MM.1S (cell line): ENCODE measurements at regions not wholly inside any gene's neighbourhood (a gene's known extent, or its start where the extent isn't known, plus 50 kb on each side); places are given as distances from the start of the nearest gene placed in this dataset.
A peak's percentile ranks its signal among the peaks of the same experiment; 100 is the strongest.
"Not testable (repeated sequence)": the region's sequence is repeated elsewhere in the genome, so short reads cannot be mapped to it uniquely, and the experiment has no call there.

ENCODE experiments used
- DNase-seq: peaks from one replicate; pipeline ENCODE4 v3.0.0-alpha.2; 2015
- H2AFZ ChIP-seq: fragments of 300-600 bp; sonication (generic); 2 replicates; pipeline ENCODE4 v1.6.0; 2016; ENCODE audit warnings: antibody characterized with exemption, low read length
- H3F3A ChIP-seq: fragments of 300-600 bp; sonication (generic); 2 replicates; pipeline ENCODE4 v1.6.1; 2016; ENCODE audit warnings: mild to moderate bottlenecking, antibody characterized with exemption, low read length, moderate library complexity, mixed read lengths; ENCODE audit not compliant: insufficient read depth
- H3K27ac ChIP-seq: fragments of 300-600 bp; sonication (generic); 2 replicates; pipeline ENCODE4 v1.5.1; 2016; ENCODE audit warnings: mild to moderate bottlenecking, low read length
- H3K27me3 ChIP-seq: fragments of 300-600 bp; sonication (generic); replicated peaks from 2 replicates; pipeline ENCODE4 v1.6.0; 2016; ENCODE audit warnings: low read length; ENCODE audit not compliant: insufficient read depth
- H3K36me3 ChIP-seq: fragments of 300-600 bp; sonication (generic); replicated peaks from 2 replicates; pipeline ENCODE4 v1.6.1; 2016; ENCODE audit warnings: mild to moderate bottlenecking, low read length, mixed read lengths; ENCODE audit not compliant: insufficient read depth
- H3K4me1 ChIP-seq: fragments of 300-600 bp; sonication (generic); 2 replicates; pipeline ENCODE4 v1.6.1; 2016; ENCODE audit warnings: low read length, mixed read lengths
- H3K4me2 ChIP-seq: fragments of 300-600 bp; sonication (generic); 2 replicates; pipeline ENCODE4 v1.6.0; 2016; ENCODE audit warnings: low read depth, low read length
- H3K4me3 ChIP-seq: fragments of 300-600 bp; sonication (generic); 2 replicates; pipeline ENCODE4 v1.5.1; 2016; ENCODE audit warnings: low read length, mixed read lengths
- H3K79me2 ChIP-seq: fragments of 300-600 bp; sonication (generic); 2 replicates; pipeline ENCODE4 v1.6.1; 2016; ENCODE audit warnings: mixed run types, low read length, mixed read lengths
- H3K9ac ChIP-seq: fragments of 300-600 bp; sonication (generic); 2 replicates; pipeline ENCODE4 v1.6.1; 2016; ENCODE audit warnings: low read length, mixed read lengths
- H3K9me2 ChIP-seq: fragments of 300-600 bp; sonication (generic); replicated peaks from 2 replicates; pipeline ENCODE4 v1.6.1; 2016; ENCODE audit warnings: mild to moderate bottlenecking, low read length, mixed read lengths; ENCODE audit not compliant: insufficient read depth
- H3K9me3 ChIP-seq: fragments of 300-600 bp; sonication (generic); replicated peaks from 2 replicates; pipeline ENCODE4 v1.6.1; 2016; ENCODE audit warnings: mild to moderate bottlenecking, low read length, mixed read lengths; ENCODE audit not compliant: insufficient read depth
- H4K20me1 ChIP-seq: fragments of 300-600 bp; sonication (generic); 2 replicates; pipeline ENCODE4 v1.6.1; 2016; ENCODE audit warnings: mild to moderate bottlenecking, low read length, moderate library complexity, mixed read lengths; ENCODE audit not compliant: insufficient read depth

DNA sequence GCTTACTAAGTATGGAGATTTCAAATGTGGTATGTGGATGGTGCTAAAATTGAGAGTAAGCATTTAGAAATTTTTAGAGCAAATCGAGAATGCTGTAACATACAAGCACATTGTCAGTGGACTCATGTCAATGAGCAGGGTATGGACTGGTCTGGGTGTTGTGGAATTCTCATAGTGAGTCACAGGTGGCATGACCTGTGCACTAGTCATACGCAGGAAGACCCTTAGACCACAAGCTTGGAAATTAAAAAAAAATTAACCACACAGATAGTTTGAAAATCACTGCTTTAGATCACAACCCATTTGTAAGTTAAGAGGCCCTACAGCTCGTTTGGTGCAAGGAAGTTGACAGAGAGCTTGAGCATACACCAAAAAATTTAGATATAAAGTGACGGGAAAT lies 102.9 kb upstream of the NBPF19 start:
- not testable (repeated sequence) for H3K4me2 ChIP-seq, DNase-seq, H3F3A ChIP-seq, H4K20me1 ChIP-seq, H3K4me1 ChIP-seq, H3K9me2 ChIP-seq, H3K79me2 ChIP-seq, H3K9me3 ChIP-seq, H3K27me3 ChIP-seq, H3K27ac ChIP-seq, H3K36me3 ChIP-seq, H3K9ac ChIP-seq, H2AFZ ChIP-seq, H3K4me3 ChIP-seq

DNA sequence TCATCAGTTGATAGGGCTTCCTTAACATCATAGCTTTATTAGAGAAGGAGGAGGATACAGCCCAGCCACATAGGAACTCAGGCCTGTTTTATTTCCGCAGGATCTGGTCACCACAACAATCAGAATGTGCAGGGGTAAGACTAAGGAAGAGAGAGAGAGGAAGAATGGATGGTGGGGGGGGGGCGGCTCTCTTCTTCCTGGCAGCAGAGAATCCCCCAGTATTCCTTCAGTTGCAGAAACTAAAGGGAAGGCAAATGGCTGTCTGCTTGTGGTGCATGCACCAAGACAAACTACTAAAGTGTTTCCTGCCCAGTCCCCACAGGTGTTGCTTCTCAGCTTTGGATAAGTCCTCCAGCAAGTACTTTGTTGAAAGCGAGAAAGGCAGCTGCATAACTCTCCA lies 96.4 kb upstream of the NBPF19 start:
- not testable (repeated sequence) for H3K4me2 ChIP-seq, H4K20me1 ChIP-seq, H3K9ac ChIP-seq, H3K9me3 ChIP-seq, H3K4me3 ChIP-seq, H3K79me2 ChIP-seq, H2AFZ ChIP-seq, H3K4me1 ChIP-seq, H3F3A ChIP-seq, H3K9me2 ChIP-seq, H3K36me3 ChIP-seq, H3K27me3 ChIP-seq
- DNase-seq = peak; percentile 16
- peak overlapping the region; percentile 74 for H3K27ac ChIP-seq

DNA sequence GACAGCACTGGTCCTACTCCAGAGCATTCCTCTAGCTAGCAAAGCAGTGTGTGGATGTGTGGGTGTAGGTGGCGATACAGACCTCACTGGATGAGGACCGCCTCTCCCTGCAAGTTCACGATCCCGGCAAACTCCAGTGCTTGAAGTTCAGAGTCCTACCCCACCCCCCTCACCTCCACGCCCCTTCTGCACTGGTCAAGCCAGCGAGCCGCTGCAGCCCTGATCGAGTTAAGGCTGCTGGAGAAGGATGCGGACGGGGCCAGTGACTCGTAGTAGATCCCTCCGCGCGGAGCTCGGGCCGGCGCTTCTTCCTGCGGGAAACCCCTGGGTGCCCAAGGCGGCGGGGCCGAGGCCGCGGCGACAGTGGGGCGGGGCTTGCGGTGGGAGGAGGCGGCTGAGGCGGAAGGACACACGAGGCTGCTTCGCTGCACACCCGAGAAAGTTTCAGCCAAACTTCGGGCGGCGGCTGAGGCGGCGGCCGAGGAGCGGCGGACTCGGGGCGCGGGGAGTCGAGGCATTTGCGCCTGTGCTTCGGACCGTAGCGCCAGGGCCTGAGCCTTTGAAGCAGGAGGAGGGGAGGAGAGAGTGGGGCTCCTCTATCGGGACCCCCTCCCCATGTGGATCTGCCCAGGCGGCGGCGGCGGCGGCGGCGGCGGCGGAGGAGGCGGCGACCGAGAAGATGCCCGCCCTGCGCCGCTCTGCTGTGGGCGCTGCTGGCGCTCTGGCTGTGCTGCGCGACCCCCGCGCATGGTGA lies 84.5 kb upstream of the NBPF19 start:
- H3F3A ChIP-seq, H3K27me3 ChIP-seq, H3K36me3 ChIP-seq, H3K4me1 ChIP-seq, H3K9ac ChIP-seq, H3K9me3 ChIP-seq, H4K20me1 ChIP-seq, H3K4me2 ChIP-seq, H2AFZ ChIP-seq, H3K9me2 ChIP-seq, H3K79me2 ChIP-seq, H3K27ac ChIP-seq: not testable (repeated sequence)
- DNase-seq = peak; percentile 51
- peak overlapping the region; percentile 47; the same call in 1 of the 2 replicates for H3K4me3 ChIP-seq

DNA sequence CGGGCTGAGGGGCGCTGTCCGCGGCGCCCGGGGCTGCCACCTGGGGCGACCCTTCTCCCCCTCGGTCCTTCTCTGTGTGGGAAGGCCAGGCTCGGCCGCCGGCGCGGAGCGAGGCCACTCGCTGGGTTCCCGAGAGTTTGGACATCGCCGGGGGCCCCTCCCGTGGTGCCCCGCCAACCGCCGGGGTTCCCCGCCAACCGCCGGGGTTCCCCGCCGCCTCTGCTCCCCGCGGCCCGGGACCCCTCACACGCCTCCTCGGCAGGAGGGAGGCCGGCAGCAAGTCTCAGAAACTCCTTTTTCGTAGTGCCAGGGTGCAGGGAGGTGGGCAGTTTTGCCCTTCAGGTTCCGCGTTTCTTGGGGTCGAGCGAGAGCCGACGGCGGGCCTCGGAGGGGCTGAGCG lies 83.9 kb upstream of the NBPF19 start:
- H3K4me1 ChIP-seq, H3K27me3 ChIP-seq, H3K36me3 ChIP-seq, H3F3A ChIP-seq, H3K9me3 ChIP-seq, H3K4me2 ChIP-seq, H3K27ac ChIP-seq, H4K20me1 ChIP-seq, H3K9ac ChIP-seq, H3K79me2 ChIP-seq, H3K9me2 ChIP-seq, H2AFZ ChIP-seq, DNase-seq: not testable (repeated sequence)
- peak overlapping the region; percentile 47; the same call in 1 of the 2 replicates for H3K4me3 ChIP-seq

DNA sequence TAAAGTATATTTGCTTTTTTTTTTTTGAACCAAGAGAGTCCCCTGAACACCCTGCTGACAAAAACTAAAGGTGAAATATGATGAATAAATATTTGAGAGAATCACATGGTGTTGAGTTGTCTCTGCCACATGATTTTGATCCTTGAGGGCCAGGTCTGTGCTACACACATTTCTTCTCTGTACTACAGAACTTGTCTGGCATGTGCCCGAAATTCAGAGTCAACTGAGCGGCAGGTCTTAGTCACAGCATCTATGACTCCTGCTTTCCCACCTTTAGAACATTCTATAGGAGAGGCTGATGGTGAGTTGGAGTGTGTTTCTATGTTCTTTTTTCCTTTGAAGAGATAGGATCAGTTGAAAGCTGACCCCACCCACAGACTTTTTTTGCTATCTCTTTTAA lies 79.0 kb upstream of the NBPF19 start:
- not testable (repeated sequence) for H3K36me3 ChIP-seq, H3K4me1 ChIP-seq, H3K27me3 ChIP-seq, H2AFZ ChIP-seq, H3F3A ChIP-seq, H3K27ac ChIP-seq, H4K20me1 ChIP-seq, H3K9ac ChIP-seq, H3K9me2 ChIP-seq, H3K4me2 ChIP-seq, H3K4me3 ChIP-seq, H3K9me3 ChIP-seq, DNase-seq
- peaks cover 11% of the 10 kb centered on the region for H3K79me2 ChIP-seq

DNA sequence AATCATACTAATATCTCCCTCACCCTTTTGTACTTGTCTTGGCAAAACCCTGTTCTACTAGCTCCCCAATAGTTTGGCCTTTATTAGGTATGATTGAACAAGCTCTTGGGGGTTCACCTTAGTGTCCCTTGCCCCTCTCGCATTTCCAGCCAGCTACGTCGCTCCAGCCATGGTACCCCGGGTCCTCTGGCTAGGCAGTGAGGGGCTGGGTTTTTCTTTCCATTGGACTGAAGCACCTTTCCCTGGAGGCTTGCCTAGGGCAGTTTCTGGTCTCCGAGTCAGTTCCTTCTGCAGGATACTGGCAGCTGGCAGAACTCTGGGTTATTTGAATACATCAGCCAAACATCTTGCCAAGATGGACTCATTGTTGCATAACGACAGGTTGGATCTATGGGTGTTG lies 76.3 kb upstream of the NBPF19 start:
- not testable (repeated sequence) for H3K27ac ChIP-seq, H3K36me3 ChIP-seq, H3K79me2 ChIP-seq, H3K9me3 ChIP-seq, H3K4me1 ChIP-seq, H3K4me3 ChIP-seq, H3K27me3 ChIP-seq, H4K20me1 ChIP-seq, H3K9me2 ChIP-seq, H3K4me2 ChIP-seq, DNase-seq, H2AFZ ChIP-seq, H3K9ac ChIP-seq, H3F3A ChIP-seq

DNA sequence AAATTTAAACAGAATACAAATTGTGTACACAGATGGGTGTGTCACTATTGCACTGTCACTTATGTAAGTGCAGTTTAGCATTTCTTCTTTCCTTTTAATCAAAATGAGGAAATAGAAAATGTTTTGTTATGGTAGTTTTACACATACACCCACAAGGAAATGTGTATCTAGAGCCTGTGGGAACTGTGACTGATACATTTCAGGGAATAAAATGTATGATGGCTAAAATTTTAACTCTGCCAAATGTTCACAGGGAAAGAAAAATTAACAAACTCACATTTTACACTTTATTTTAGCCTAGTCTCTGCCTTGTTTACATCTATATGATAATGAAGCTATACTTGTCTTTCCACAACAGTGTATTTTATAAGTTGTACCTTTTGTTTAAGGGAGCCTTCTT lies 66.4 kb upstream of the NBPF19 start:
- not testable (repeated sequence) for DNase-seq, H3K9me3 ChIP-seq, H3K4me1 ChIP-seq, H3K79me2 ChIP-seq, H3F3A ChIP-seq, H3K9me2 ChIP-seq, H3K27ac ChIP-seq, H3K36me3 ChIP-seq, H2AFZ ChIP-seq, H3K9ac ChIP-seq, H4K20me1 ChIP-seq, H3K4me2 ChIP-seq, H3K27me3 ChIP-seq, H3K4me3 ChIP-seq

DNA sequence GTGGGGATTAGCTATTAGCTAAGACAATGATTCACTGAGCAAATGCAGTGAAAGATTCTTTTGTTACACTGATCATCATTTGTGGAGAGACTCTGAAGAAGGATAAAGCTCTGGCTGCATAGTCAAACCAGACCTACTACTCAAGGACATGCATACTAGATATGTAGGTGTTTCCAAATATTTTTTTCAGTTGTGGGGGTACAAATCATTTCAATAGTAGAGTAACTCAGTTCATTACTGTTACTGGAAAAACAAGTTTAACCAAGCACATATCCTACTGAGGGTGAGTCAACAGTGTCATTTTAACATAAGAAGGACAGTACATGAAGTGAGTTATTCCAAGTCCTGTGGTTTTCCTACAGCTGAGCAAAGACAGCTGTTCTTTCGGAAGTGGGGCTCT lies 59.5 kb upstream of the NBPF19 start:
- not testable (repeated sequence) for H3K9ac ChIP-seq, H3K36me3 ChIP-seq, H3K27ac ChIP-seq, H3K9me3 ChIP-seq, H3K4me2 ChIP-seq, H3K9me2 ChIP-seq, H3K4me1 ChIP-seq, H2AFZ ChIP-seq, H3K79me2 ChIP-seq, H3K4me3 ChIP-seq, H3K27me3 ChIP-seq, DNase-seq, H4K20me1 ChIP-seq, H3F3A ChIP-seq
